ENCODE measurements at regions not wholly inside any gene's neighbourhood (a gene's known extent, or its start where the extent isn't known, plus 50 kb on each side); places are given as distances from the start of the nearest gene placed in this dataset.

- no peaks in the 10 kb centered on the region for H3K79me2 ChIP-seq (replicated peaks; ENCODE audit: insufficient read depth, low read length)
These were observed 113.7 kb upstream of the TBL1X start for GRCh38 chrX:9351126-9351525.

GRCh38 chrX:9352243-9352642 lies 112.6 kb upstream of the TBL1X start:
- Histone ChIP-seq H3K4me3 (ENCODE audit: low read length) (no peak overlapping the region), H3K79me2 (replicated peaks; ENCODE audit: insufficient read depth, low read length) (no peaks in the 10 kb centered on the region), H3K36me3 (ENCODE audit: insufficient read depth, low read length) (no peaks in the 10 kb centered on the region), H3F3A (ENCODE audit: insufficient read depth, low read length, poor library complexity, severe bottlenecking) (no peaks in the 10 kb centered on the region), H4K20me1 (ENCODE audit: insufficient read depth) (no peaks in the 10 kb centered on the region), H3K9ac (ENCODE audit: low read length) (no peak overlapping the region), H3K27ac (ENCODE audit: low read length) (no peak overlapping the region), H3K27me3 (ENCODE audit: insufficient read depth, low read depth, low read length) (no peaks in the 10 kb centered on the region), H2AFZ (ENCODE audit: low read depth, low read length) (no peak overlapping the region), H3K4me2 (ENCODE audit: low read length) (no peak overlapping the region), H3K9me3 (ENCODE audit: low read length) (no peaks in the 10 kb centered on the region), H3K9me2 (ENCODE audit: insufficient read depth, low read length) (no peaks in the 10 kb centered on the region)
- TF ChIP-seq POLR2AphosphoS5 (IDR thresholded peaks at IDR 0.05) = no peak
- TF ChIP-seq REST (IDR thresholded peaks at IDR 0.05; ENCODE audit: borderline replicate concordance) = no peak
- no peak for TF ChIP-seq EZH2 (IDR thresholded peaks at IDR 0.05; ENCODE audit: borderline replicate concordance, insufficient read depth, low read length, poor library complexity, severe bottlenecking)
- no peak for TF ChIP-seq TAF1 (IDR thresholded peaks at IDR 0.05; ENCODE audit: low read depth)
- no peak for TF ChIP-seq SMC3 (conservative IDR thresholded peaks at IDR 0.05; ENCODE audit: poor library complexity)
- no peak for TF ChIP-seq CTCF (IDR thresholded peaks at IDR 0.05; ENCODE audit: poor library complexity, severe bottlenecking)
- no peak for TF ChIP-seq MXI1 (conservative IDR thresholded peaks at IDR 0.05; ENCODE audit: poor library complexity, severe bottlenecking)

More at GRCh38 chrX:9351126-9351525, 113.7 kb upstream of the TBL1X start:
- no peaks in the 10 kb centered on the region for H3K36me3 ChIP-seq (ENCODE audit: insufficient read depth, low read length)
- H3K4me3 ChIP-seq (ENCODE audit: low read length) = no peak overlapping the region
- TF ChIP-seq EP300 (conservative IDR thresholded peaks at IDR 0.05; ENCODE audit: poor library complexity, severe bottlenecking) (no peak), EZH2 (IDR thresholded peaks at IDR 0.05; ENCODE audit: borderline replicate concordance, insufficient read depth, low read length, poor library complexity, severe bottlenecking) (no peak), MXI1 (conservative IDR thresholded peaks at IDR 0.05; ENCODE audit: poor library complexity, severe bottlenecking) (no peak), SMC3 (conservative IDR thresholded peaks at IDR 0.05; ENCODE audit: poor library complexity) (no peak), CTCF (IDR thresholded peaks at IDR 0.05; ENCODE audit: poor library complexity, severe bottlenecking) (no peak), TAF1 (IDR thresholded peaks at IDR 0.05; ENCODE audit: low read depth) (no peak), RAD21 (conservative IDR thresholded peaks at IDR 0.05) (no peak), REST (IDR thresholded peaks at IDR 0.05; ENCODE audit: borderline replicate concordance) (no peak), POLR2AphosphoS5 (IDR thresholded peaks at IDR 0.05) (no peak)
- no peaks in the 10 kb centered on the region for H3K27me3 ChIP-seq (ENCODE audit: insufficient read depth, low read depth, low read length)
- no peak overlapping the region for H2AFZ ChIP-seq (ENCODE audit: low read depth, low read length)
- H3K9me3 ChIP-seq (ENCODE audit: low read length) = no peaks in the 10 kb centered on the region
- no peak overlapping the region for H3K27ac ChIP-seq (ENCODE audit: low read length)
- H3F3A ChIP-seq (ENCODE audit: insufficient read depth, low read length, poor library complexity, severe bottlenecking) = no peaks in the 10 kb centered on the region
- no peaks in the 10 kb centered on the region for H3K9me2 ChIP-seq (ENCODE audit: insufficient read depth, low read length)
- no peak overlapping the region for H3K9ac ChIP-seq (ENCODE audit: low read length)
- H4K20me1 ChIP-seq (ENCODE audit: insufficient read depth) = no peaks in the 10 kb centered on the region
- no peak overlapping the region for H3K4me2 ChIP-seq (ENCODE audit: low read length)
